Mesendoderm (in vitro differentiated cells): ENCODE measurements at regions not wholly inside any gene's neighbourhood (a gene's known extent, or its start where the extent isn't known, plus 50 kb on each side); places are given as distances from the start of the nearest gene placed in this dataset.
A peak's percentile ranks its signal among the peaks of the same experiment; 100 is the strongest.

Source experiments
- DNase-seq: peaks from one replicate; pipeline ENCODE4 v3.0.0; 2013
- H2AK5ac ChIP-seq: 2 replicates; pipeline ENCODE4 v1.6.1; 2013; ENCODE audit warnings: low read length, inconsistent platforms
- H2BK120ac ChIP-seq: 2 replicates; pipeline ENCODE4 v1.6.1; 2013; ENCODE audit warnings: low read depth, mild to moderate bottlenecking, low read length, moderate library complexity, mixed read lengths
- H2BK15ac ChIP-seq: replicated peaks from 2 replicates; pipeline ENCODE4 v1.6.1; 2013; ENCODE audit warnings: low read depth, mild to moderate bottlenecking, moderate library complexity
- H2BK5ac ChIP-seq: 2 replicates; pipeline ENCODE4 v1.6.1; 2013; ENCODE audit warnings: low read length, inconsistent platforms
- H3K18ac ChIP-seq: 2 replicates; pipeline ENCODE4 v1.6.1; 2013; ENCODE audit warnings: mild to moderate bottlenecking, low read length, mixed read lengths
- H3K23ac ChIP-seq: one replicate; pipeline ENCODE4 v1.6.1; 2013; ENCODE audit warnings: low read length
- H3K27ac ChIP-seq: 2 replicates; pipeline ENCODE4 v1.5.1; 2013; ENCODE audit warnings: low read depth, mild to moderate bottlenecking, inconsistent platforms, low read length, moderate library complexity
- H3K27me3 ChIP-seq: 2 replicates; pipeline ENCODE4 v1.6.1; 2013; ENCODE audit warnings: low read length, control low read depth, mild to moderate bottlenecking, inconsistent platforms; ENCODE audit not compliant: insufficient read depth, poor library complexity
- H3K36me3 ChIP-seq: 2 replicates; pipeline ENCODE4 v1.6.1; 2013; ENCODE audit warnings: low read length, inconsistent platforms; ENCODE audit not compliant: control insufficient read depth, insufficient read depth
- H3K4ac ChIP-seq: one replicate; pipeline ENCODE4 v1.6.1; 2013; ENCODE audit warnings: low read depth, mild to moderate bottlenecking, low read length, moderate library complexity
- H3K4me1 ChIP-seq: 2 replicates; pipeline ENCODE4 v1.6.1; 2013; ENCODE audit warnings: low read depth, low read length, inconsistent platforms; ENCODE audit not compliant: control insufficient read depth
- H3K4me2 ChIP-seq: 2 replicates; pipeline ENCODE4 v1.6.1; 2013; ENCODE audit warnings: low read length
- H3K4me3 ChIP-seq: 2 replicates; pipeline ENCODE4 v1.5.1; 2013; ENCODE audit warnings: mild to moderate bottlenecking, low read length
- H3K56ac ChIP-seq: one replicate; pipeline ENCODE4 v1.6.1; 2013; ENCODE audit warnings: low read length
- H3K79me1 ChIP-seq: 2 replicates; pipeline ENCODE4 v1.6.1; 2013; ENCODE audit warnings: low read length, inconsistent platforms
- H3K79me2 ChIP-seq: 2 replicates; pipeline ENCODE4 v1.6.1; 2013; ENCODE audit warnings: mild to moderate bottlenecking, low read length; ENCODE audit not compliant: control insufficient read depth, insufficient read depth
- H3K9ac ChIP-seq: 2 replicates; pipeline ENCODE4 v1.6.1; 2013; ENCODE audit warnings: low read length, inconsistent platforms
- H4K5ac ChIP-seq: one replicate; pipeline ENCODE4 v1.6.1; 2013; ENCODE audit warnings: low read length
- H4K8ac ChIP-seq: one replicate; pipeline ENCODE4 v1.6.1; 2013; ENCODE audit warnings: low read depth, mild to moderate bottlenecking, control low read depth, low read length, moderate library complexity
- WGBS: extraction: QIAGEN DNeasy Blood & Tissue Kit; methylation state at CpG from one replicate; pipeline ENCODE4 v1.1.7; 2013; ENCODE audit warnings: low lambda C conversion rate, missing lambda C conversion rate; ENCODE audit not compliant: insufficient coverage; ENCODE audit errors: extremely low coverage; 5-methylcytosine and 5-hydroxymethylcytosine counted together

GRCh38 chr6:165818200-165818599 is 155.2 kb upstream of the PDE10A start:
- no peaks in the 10 kb centered on the region for H3K27me3 ChIP-seq
- H3K23ac ChIP-seq, result no peak overlapping the region
- no peak overlapping the region for H4K8ac ChIP-seq
- H2BK120ac ChIP-seq, result no peak overlapping the region
- no peak overlapping the region for H2BK5ac ChIP-seq
- no peaks in the 10 kb centered on the region for H3K79me1 ChIP-seq
- H3K4me1 ChIP-seq, result peaks cover 5% of the 10 kb centered on the region
- no peak overlapping the region for H3K4me3 ChIP-seq
- no peak overlapping the region for H3K56ac ChIP-seq
- no peak overlapping the region for H3K27ac ChIP-seq
- no peak overlapping the region for H2AK5ac ChIP-seq
- H3K9ac ChIP-seq, result no peak overlapping the region
- no peak overlapping the region for H2BK15ac ChIP-seq
- 100% methylated on average over 1 of the region's 4 CpGs for WGBS
- no peak overlapping the region for H4K5ac ChIP-seq
- no peak overlapping the region for H3K4ac ChIP-seq
- no peak for DNase-seq
- no peaks in the 10 kb centered on the region for H3K79me2 ChIP-seq
- H3K18ac ChIP-seq, result no peak overlapping the region
- no peak overlapping the region for H3K4me2 ChIP-seq
- H3K36me3 ChIP-seq, result no peaks in the 10 kb centered on the region

GRCh38 chr6:165817771-165818170 is 154.7 kb upstream of the PDE10A start:
- Histone ChIP-seq H3K4ac (no peak overlapping the region), H2AK5ac (no peak overlapping the region), H3K9ac (no peak overlapping the region), H2BK120ac (no peak overlapping the region), H3K27ac (no peak overlapping the region), H3K79me2 (no peaks in the 10 kb centered on the region), H3K18ac (no peak overlapping the region), H3K79me1 (no peaks in the 10 kb centered on the region), H3K4me2 (no peak overlapping the region), H3K27me3 (no peaks in the 10 kb centered on the region), H4K8ac (no peak overlapping the region), H4K5ac (no peak overlapping the region), H3K4me3 (no peak overlapping the region), H2BK15ac (no peak overlapping the region), H3K4me1 (peaks cover 5% of the 10 kb centered on the region), H3K56ac (no peak overlapping the region), H2BK5ac (no peak overlapping the region), H3K36me3 (no peaks in the 10 kb centered on the region), H3K23ac (no peak overlapping the region)
- DNase-seq, result no peak
- WGBS, result no CpG with 5 or more reads among the region's 7 CpGs

GRCh38 chr6:165817148-165817547 is 154.1 kb upstream of the PDE10A start:
- Histone ChIP-seq H3K4me3 (no peak overlapping the region), H2AK5ac (no peak overlapping the region), H2BK5ac (no peak overlapping the region), H3K4me1 (peaks cover 5% of the 10 kb centered on the region), H2BK15ac (no peak overlapping the region), H4K8ac (no peak overlapping the region), H2BK120ac (no peak overlapping the region), H3K18ac (no peak overlapping the region), H3K9ac (no peak overlapping the region), H3K4ac (no peak overlapping the region), H3K4me2 (no peak overlapping the region), H3K79me2 (no peaks in the 10 kb centered on the region), H3K27me3 (no peaks in the 10 kb centered on the region), H3K27ac (no peak overlapping the region), H3K56ac (no peak overlapping the region), H3K36me3 (no peaks in the 10 kb centered on the region), H3K23ac (no peak overlapping the region), H4K5ac (no peak overlapping the region), H3K79me1 (no peaks in the 10 kb centered on the region)
- no CpG with 5 or more reads among the region's 3 CpGs for WGBS
- DNase-seq, result peak; percentile 23

- Histone ChIP-seq H3K9ac (no peak overlapping the region), H2AK5ac (no peak overlapping the region), H3K4me1 (peaks cover 2% of the 10 kb centered on the region), H3K36me3 (no peaks in the 10 kb centered on the region), H3K4me2 (no peak overlapping the region), H3K4me3 (no peak overlapping the region), H3K18ac (no peak overlapping the region), H4K8ac (no peak overlapping the region), H3K79me2 (no peaks in the 10 kb centered on the region), H3K4ac (no peak overlapping the region), H3K27me3 (no peaks in the 10 kb centered on the region), H2BK15ac (no peak overlapping the region), H2BK120ac (no peak overlapping the region), H3K27ac (no peak overlapping the region), H3K79me1 (no peaks in the 10 kb centered on the region), H2BK5ac (no peak overlapping the region), H4K5ac (no peak overlapping the region), H3K56ac (no peak overlapping the region), H3K23ac (no peak overlapping the region)
- DNase-seq, result no peak
- no CpG with 5 or more reads among the region's 10 CpGs for WGBS
Measured at GRCh38 chr6:165814679-165815078, 151.6 kb upstream of the PDE10A start.

GRCh38 chr6:165811512-165811911 is 148.5 kb upstream of the PDE10A start:
- Histone ChIP-seq H3K79me2 (no peaks in the 10 kb centered on the region), H3K36me3 (no peaks in the 10 kb centered on the region), H2BK15ac (no peak overlapping the region), H4K5ac (no peak overlapping the region), H3K4me1 (no peaks in the 10 kb centered on the region), H3K18ac (no peak overlapping the region), H3K4me3 (no peak overlapping the region), H3K9ac (no peak overlapping the region), H2AK5ac (no peak overlapping the region), H3K79me1 (no peaks in the 10 kb centered on the region), H4K8ac (no peak overlapping the region), H2BK120ac (no peak overlapping the region), H3K27me3 (no peaks in the 10 kb centered on the region), H3K4ac (no peak overlapping the region), H3K23ac (no peak overlapping the region), H2BK5ac (no peak overlapping the region), H3K4me2 (no peak overlapping the region), H3K56ac (no peak overlapping the region), H3K27ac (no peak overlapping the region)
- no peak for DNase-seq
- no CpG with 5 or more reads among the region's 7 CpGs for WGBS

- WGBS, result no CpG with 5 or more reads among the region's 10 CpGs
Measured at GRCh38 chr6:165808021-165808420, 145.0 kb upstream of the PDE10A start.

More at GRCh38 chr6:165808021-165808420, 145.0 kb upstream of the PDE10A start:
- Histone ChIP-seq H3K9ac (no peak overlapping the region), H3K4me1 (no peaks in the 10 kb centered on the region), H4K5ac (no peak overlapping the region), H4K8ac (no peak overlapping the region), H2BK120ac (no peak overlapping the region), H2BK5ac (no peak overlapping the region), H3K18ac (no peak overlapping the region), H3K79me2 (no peaks in the 10 kb centered on the region), H3K36me3 (no peaks in the 10 kb centered on the region), H3K23ac (no peak overlapping the region), H3K4me3 (no peak overlapping the region), H2AK5ac (no peak overlapping the region), H3K4ac (no peak overlapping the region), H3K27me3 (peaks cover 10% of the 10 kb centered on the region), H3K56ac (no peak overlapping the region), H3K79me1 (no peaks in the 10 kb centered on the region), H3K27ac (no peak overlapping the region), H3K4me2 (no peak overlapping the region), H2BK15ac (no peak overlapping the region)
- no peak for DNase-seq
